Right renal cortex interstitium (tissue), 3 donors: ENCODE measurements at regions not wholly inside any gene's neighbourhood (a gene's known extent, or its start where the extent isn't known, plus 50 kb on each side); places are given as distances from the start of the nearest gene placed in this dataset.

Source experiments
- DNase-seq, 3 donors: peaks; one replicate each; pipeline ENCODE4 v3.0.0-alpha.2; 2013; ENCODE audit warnings: low read depth in 3 of 3, low spot score in 2 of 3

GRCh38 chr10:10326116-10326515, 691.6 kb upstream of the CELF2 start:
- no peak for DNase-seq

GRCh38 chr10:10327934-10328333, 689.7 kb upstream of the CELF2 start:
- no peak for DNase-seq

GRCh38 chr10:10330418-10330817, 687.3 kb upstream of the CELF2 start:
- no peak for DNase-seq

- no peak for DNase-seq
Observed at GRCh38 chr10:10332786-10333185, 684.9 kb upstream of the CELF2 start.

- no peak for DNase-seq
Observed at GRCh38 chr10:10333622-10334021, 684.0 kb upstream of the CELF2 start.

GRCh38 chr10:10338339-10338738, 679.3 kb upstream of the CELF2 start:
- no peak for DNase-seq

GRCh38 chr10:10346390-10347150, 671.1 kb upstream of the CELF2 start:
- DNase-seq: no peak

- DNase-seq: no peak
Observed at GRCh38 chr10:10350050-10350449, 667.6 kb upstream of the CELF2 start.

- DNase-seq: no peak
Observed at GRCh38 chr10:10351451-10351850, 666.2 kb upstream of the CELF2 start.

GRCh38 chr10:10353326-10353868, 664.3 kb upstream of the CELF2 start:
- DNase-seq: no peak

- no peak for DNase-seq
Observed at GRCh38 chr10:10359263-10359662, 658.4 kb upstream of the CELF2 start.

- DNase-seq: no peak
Observed at GRCh38 chr10:10361301-10361885, 656.3 kb upstream of the CELF2 start.

- DNase-seq: no peak
Observed at GRCh38 chr10:10362800-10363199, 654.9 kb upstream of the CELF2 start.

GRCh38 chr10:10363217-10363616, 654.5 kb upstream of the CELF2 start:
- no peak for DNase-seq

- DNase-seq: no peak
Observed at GRCh38 chr10:10364902-10365301, 652.8 kb upstream of the CELF2 start.

- DNase-seq: no peak
Observed at GRCh38 chr10:10365676-10366075, 652.0 kb upstream of the CELF2 start.

GRCh38 chr10:10366836-10367235, 650.8 kb upstream of the CELF2 start:
- DNase-seq: no peak

- no peak for DNase-seq
Observed at GRCh38 chr10:10367264-10367663, 650.4 kb upstream of the CELF2 start.

- no peak for DNase-seq
Observed at GRCh38 chr10:10368951-10369576, 648.6 kb upstream of the CELF2 start.

- DNase-seq: no peak
Observed at GRCh38 chr10:10385831-10386230, 631.8 kb upstream of the CELF2 start.

GRCh38 chr10:10389182-10389581, 628.5 kb upstream of the CELF2 start:
- DNase-seq: no peak

GRCh38 chr10:10392511-10392910, 625.2 kb upstream of the CELF2 start:
- DNase-seq: no peak
